GM12891 (cell line): ENCODE measurements at regions not wholly inside any gene's neighbourhood (a gene's known extent, or its start where the extent isn't known, plus 50 kb on each side); places are given as distances from the start of the nearest gene placed in this dataset.

Source experiments
- DNase-seq: peaks from one replicate; pipeline ENCODE4 v3.0.0; 2011; ENCODE audit warnings: low spot score; ENCODE audit not compliant: insufficient read length
- FAIRE-seq: peaks from 2 replicates; lab custom pipeline; 2011; peaks lifted over from hg19 to GRCh38; lab: Jason Lieb, UNC
- PAX5 ChIP-seq: IDR thresholded peaks from 2 replicates; pipeline ENCODE4 v1.6.1; 2011; ENCODE audit warnings: low read length, moderate library complexity, mild to moderate bottlenecking; ENCODE audit not compliant: insufficient read depth, severe bottlenecking
- POLR2A ChIP-seq: IDR thresholded peaks from 2 replicates; pipeline ENCODE4 v1.6.1; 2011; ENCODE audit warnings: low read depth, low read length, control low read depth
- POLR2AphosphoS5 ChIP-seq: IDR thresholded peaks from 2 replicates; pipeline ENCODE4 v1.6.1; 2011; ENCODE audit warnings: low read depth, low read length, control low read depth
- POU2F2 ChIP-seq: IDR thresholded peaks from 2 replicates; pipeline ENCODE4 v1.6.1; 2011; ENCODE audit warnings: low read depth, mild to moderate bottlenecking, control low read depth, low read length, moderate library complexity
- SPI1 ChIP-seq: IDR thresholded peaks from 2 replicates; pipeline ENCODE4 v1.6.1; 2011; ENCODE audit warnings: low read depth, low read length, control low read depth
- TAF1 ChIP-seq: IDR thresholded peaks from 2 replicates; pipeline ENCODE4 v1.6.1; 2011; ENCODE audit warnings: low read depth, low read length, control low read depth

GRCh38 chr9:1354086-1354485, 303.9 kb downstream of the DMRT2 start:
- TF ChIP-seq TAF1 (no peak), POLR2A (no peak), PAX5 (no peak), POU2F2 (no peak), POLR2AphosphoS5 (no peak), SPI1 (no peak)
- no peak for FAIRE-seq
- DNase-seq: no peak

- FAIRE-seq (no peak), DNase-seq (no peak)
- no peak for TF ChIP-seq SPI1
- no peak for TF ChIP-seq POLR2A
- no peak for TF ChIP-seq POU2F2
- no peak for TF ChIP-seq TAF1
These were observed 304.4 kb downstream of the DMRT2 start for GRCh38 chr9:1354606-1355005.

- TF ChIP-seq TAF1 (no peak), SPI1 (no peak), POU2F2 (no peak), POLR2A (no peak), POLR2AphosphoS5 (no peak), PAX5 (no peak)
- DNase-seq (no peak), FAIRE-seq (no peak)
These were observed 305.5 kb downstream of the DMRT2 start for GRCh38 chr9:1355656-1356055.

GRCh38 chr9:1362845-1363244, 312.7 kb downstream of the DMRT2 start:
- FAIRE-seq: no peak

GRCh38 chr9:1366276-1366675, 316.1 kb downstream of the DMRT2 start:
- no peak for DNase-seq
- no peak for FAIRE-seq
- no peak for TF ChIP-seq PAX5
- TF ChIP-seq POLR2A: no peak
- no peak for TF ChIP-seq POU2F2
- TF ChIP-seq TAF1: no peak
- TF ChIP-seq POLR2AphosphoS5: no peak
- no peak for TF ChIP-seq SPI1

More at GRCh38 chr9:1362845-1363244, 312.7 kb downstream of the DMRT2 start:
- TF ChIP-seq POLR2AphosphoS5: no peak
- TF ChIP-seq SPI1: no peak
- TF ChIP-seq POU2F2: no peak
- TF ChIP-seq POLR2A: no peak
- TF ChIP-seq TAF1: no peak
- no peak for TF ChIP-seq PAX5
- DNase-seq: no peak

- no peak for DNase-seq
- TF ChIP-seq PAX5: no peak
- TF ChIP-seq POLR2A: no peak
- TF ChIP-seq POLR2AphosphoS5: no peak
- TF ChIP-seq TAF1: no peak
- TF ChIP-seq POU2F2: no peak
- no peak for TF ChIP-seq SPI1
- FAIRE-seq: no peak
These were observed 319.1 kb downstream of the DMRT2 start for GRCh38 chr9:1369297-1369696.

GRCh38 chr9:1373445-1373844, 323.3 kb downstream of the DMRT2 start:
- TF ChIP-seq POLR2A (no peak), PAX5 (no peak), POLR2AphosphoS5 (no peak), TAF1 (no peak), POU2F2 (no peak), SPI1 (no peak)
- DNase-seq: no peak
- FAIRE-seq: no peak

GRCh38 chr9:1383899-1384455, 333.8 kb downstream of the DMRT2 start:
- no peak for DNase-seq
- FAIRE-seq: no peak
- TF ChIP-seq PAX5 (no peak), POLR2A (no peak), TAF1 (no peak), POLR2AphosphoS5 (no peak), SPI1 (no peak), POU2F2 (no peak)

- DNase-seq: no peak
- TF ChIP-seq POLR2AphosphoS5 (no peak), POU2F2 (no peak), TAF1 (no peak), PAX5 (no peak), POLR2A (no peak), SPI1 (no peak)
- FAIRE-seq: no peak
These were observed 334.7 kb downstream of the DMRT2 start for GRCh38 chr9:1384816-1385215.

GRCh38 chr9:1386420-1386819, 336.3 kb downstream of the DMRT2 start:
- DNase-seq: no peak
- no peak for FAIRE-seq
- TF ChIP-seq POLR2AphosphoS5 (no peak), SPI1 (no peak), PAX5 (no peak), POU2F2 (no peak), POLR2A (no peak)
